K562 (cell line): ENCODE measurements at regions not wholly inside any gene's neighbourhood (a gene's known extent, or its start where the extent isn't known, plus 50 kb on each side); places are given as distances from the start of the nearest gene placed in this dataset.

Experiments used
- ATAC-seq: fragments of 200-7000 bp; cut with Tn5 transposase; 3 replicates; pipeline ENCODE4 v1.9.1; 2020; ENCODE audit warnings: moderate library complexity
- BruUV-seq: library from RNA; stranded (reverse); fragments of 400-500 nt; replicated peaks from 2 replicates; lab custom pipeline; 2021; lab: Mats Ljungman, UMichigan
- CTCF ChIA-PET: fragments of 300-600 bp; formaldehyde crosslinking; extraction: SDS; loops from one replicate; lab custom pipeline; 2021; ENCODE audit warnings: low intra/inter-chr PET ratio; lab: Yijun Ruan, JAX
- POLR2A ChIA-PET: fragments of 300-600, 350-650 bp; sonication (Branson Sonifier 250); formaldehyde crosslinking; extraction: SDS; loops from one replicate; lab custom pipeline; 2021; ENCODE audit warnings: antibody characterized with exemption, inconsistent platforms; lab: Yijun Ruan, JAX
- DNase-seq, 4 experiments: peaks; one replicate each; pipeline versions ENCODE4 v3.0.0 to v3.0.0-alpha.2; 2011 to 2018; ENCODE audit warnings: low spot score in 3 of 4, mixed read lengths in 3 of 4; ENCODE audit errors: extremely low read depth in 1 of 4
- FAIRE-seq: peaks from 2 replicates; lab custom pipeline; 2011; peaks lifted over from hg19 to GRCh38; lab: Jason Lieb, UNC
- H2AFZ ChIP-seq: 2 replicates; pipeline ENCODE4 v1.6.0; 2011; ENCODE audit warnings: low read depth, low read length, control low read depth, inconsistent platforms
- H3K27ac ChIP-seq: fragments of 200-600 bp; 3 replicates; pipeline ENCODE4 v1.8.0; 2011; ENCODE audit warnings: low read depth, mild to moderate bottlenecking, control low read depth, inconsistent platforms, low read length, moderate library complexity, mixed read lengths; ENCODE audit errors: extremely low read depth
- H3K27me3 ChIP-seq, 2 experiments: fragments of 300-600 bp in 1 of 2; 2 replicates in 1 of 2; 3 replicates in 1 of 2; pipeline versions ENCODE4 v1.6.0 to v1.8.0; 2011; ENCODE audit warnings: inconsistent platforms in 2 of 2, low read length in 2 of 2, mild to moderate bottlenecking in 1 of 2, mixed read lengths in 1 of 2, moderate library complexity in 1 of 2; ENCODE audit not compliant: control insufficient read depth in 2 of 2, insufficient read depth in 2 of 2
- H3K36me3 ChIP-seq: fragments of 300-600 bp; 3 replicates; pipeline ENCODE4 v1.8.0; 2011; ENCODE audit warnings: mild to moderate bottlenecking, low read length, inconsistent platforms; ENCODE audit not compliant: control insufficient read depth, insufficient read depth
- H3K4me1 ChIP-seq, 2 experiments: fragments of 200-600 bp in 1 of 2; replicated peaks in 1 of 2; 2 replicates in 1 of 2; 3 replicates in 1 of 2; pipeline versions ENCODE4 v1.5.1 to v1.8.0; 2011; ENCODE audit warnings: inconsistent platforms in 2 of 2, low read length in 2 of 2, mild to moderate bottlenecking in 1 of 2, mixed read lengths in 1 of 2, moderate library complexity in 1 of 2; ENCODE audit not compliant: control insufficient read depth in 2 of 2, insufficient read depth in 2 of 2
- H3K4me2 ChIP-seq: 2 replicates; pipeline ENCODE4 v1.6.1; 2011; ENCODE audit warnings: low read length, control low read depth, inconsistent platforms, mixed read lengths; ENCODE audit not compliant: insufficient read depth
- H3K4me3 ChIP-seq: fragments of 200-600 bp; sonication (generic), shearing (Covaris generic); 2 replicates; pipeline ENCODE4 v1.5.1; 2016; ENCODE audit warnings: control low read depth, inconsistent platforms
- H3K79me2 ChIP-seq: fragments of 200-600 bp; 3 replicates; pipeline ENCODE4 v1.8.0; 2011; ENCODE audit warnings: low read length, inconsistent platforms; ENCODE audit not compliant: control insufficient read depth, insufficient read depth
- H3K9ac ChIP-seq, 2 experiments: 2 replicates each; pipeline versions ENCODE4 v1.6.0 to v1.6.1; 2011; ENCODE audit warnings: low read depth in 2 of 2, low read length in 2 of 2, control low read depth in 1 of 2, inconsistent platforms in 1 of 2, mild to moderate bottlenecking in 1 of 2, mixed read lengths in 1 of 2; ENCODE audit not compliant: insufficient read depth in 1 of 2
- H3K9me1 ChIP-seq: one replicate; pipeline ENCODE4 v1.6.0; 2011; ENCODE audit warnings: inconsistent platforms, mild to moderate bottlenecking, low read length, moderate library complexity; ENCODE audit not compliant: control insufficient read depth, insufficient read depth
- H3K9me3 ChIP-seq: replicated peaks from 2 replicates; pipeline ENCODE4 v1.5.1; 2011; ENCODE audit warnings: low read depth, low read length, inconsistent platforms; ENCODE audit not compliant: control insufficient read depth, insufficient read depth
- H4K20me1 ChIP-seq: replicated peaks from 2 replicates; pipeline ENCODE4 v1.6.1; 2011; ENCODE audit warnings: low read length, inconsistent platforms, mixed read lengths; ENCODE audit not compliant: control insufficient read depth, insufficient read depth
- LCOR ChIP-seq: sonication (generic); formaldehyde crosslinking; IDR thresholded peaks from 2 replicates; pipeline ENCODE4 v1.8.0; 2022; ENCODE audit warnings: mild to moderate bottlenecking, missing genetic modification reagents
- WGBS: fragments of 100-300 bp; shearing (Covaris generic); methylation state at CpG from one replicate; pipeline ENCODE4 v1.1.6; 2016; ENCODE audit warnings: low coverage, mixed read lengths; ENCODE audit not compliant: insufficient coverage; ENCODE audit errors: missing lambda C conversion rate; 5-methylcytosine and 5-hydroxymethylcytosine counted together
- in situ Hi-C: fragments of 300-500 bp; cut with MboI; formaldehyde crosslinking; loops from 4 replicates; pipeline ENCODE4 v1.15.0; 2018; ENCODE audit warnings: inconsistent platforms, mixed read lengths
- intact Hi-C: fragments of 100-400 bp; cut with micrococcal nuclease; formaldehyde crosslinking; loops from 2 replicates; pipeline ENCODE4 v1.14.2; 2022
- TF ChIP-seq, protein P1 (sequence below): IDR thresholded peaks from 2 replicates; pipeline ENCODE4 v1.6.1; 2012; ENCODE audit warnings: low read depth, low read length, improper control_type of control experiment, borderline replicate concordance
- TF ChIP-seq, protein P2 (sequence below): fragments of 250-450 bp; sonication (Bioruptor Pico); IDR thresholded peaks from 2 replicates; pipeline ENCODE4 v1.8.0; 2021; ENCODE audit warnings: borderline replicate concordance, mild to moderate bottlenecking, moderate library complexity; ENCODE audit not compliant: poor library complexity, severe bottlenecking

DNA sequence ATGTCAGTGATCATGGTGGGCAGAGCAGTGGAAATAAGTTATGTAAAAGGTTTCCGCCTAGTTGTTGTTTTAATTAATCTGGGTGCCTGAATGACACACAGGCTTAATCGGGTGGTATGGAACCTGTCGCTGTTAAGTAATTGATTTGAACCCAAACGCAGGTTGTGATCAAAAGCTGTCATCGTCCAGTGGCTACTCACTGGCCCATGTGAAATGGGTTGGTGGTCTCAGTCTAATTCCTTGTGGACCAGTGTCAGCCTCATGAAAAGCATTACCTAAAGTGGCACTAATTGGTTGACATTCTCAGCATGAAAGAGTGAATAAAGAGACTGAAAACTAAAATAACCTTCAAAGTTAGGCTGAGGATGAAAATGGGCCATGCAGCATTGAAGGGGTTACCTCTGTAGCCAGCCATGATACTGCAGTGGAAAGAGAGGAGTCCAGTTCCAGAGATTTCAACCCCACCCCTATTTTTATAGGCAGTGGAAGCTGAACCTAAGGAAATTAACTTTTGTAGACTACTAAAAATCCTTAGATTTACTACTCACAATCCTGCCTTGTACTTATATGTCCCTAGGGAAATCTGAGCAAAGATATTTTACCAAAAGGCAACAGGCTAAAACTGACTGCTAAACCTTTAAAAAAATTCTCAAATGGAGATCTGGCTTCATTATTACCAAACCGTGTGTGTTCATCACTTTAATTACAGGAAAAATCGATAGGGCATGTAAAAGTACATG, 251.7 kb upstream of the TENM3 start:
- no peaks in the 10 kb centered on the region for H3K4me1 ChIP-seq
- H3K9me3 ChIP-seq, result no peaks in the 10 kb centered on the region
- WGBS, result 0% methylated on average over 7 of the region's 7 CpGs
- in situ Hi-C loops (no loop called here), intact Hi-C loops (no loop called here)
- ATAC-seq (no peak), FAIRE-seq (no peak), DNase-seq (no peak)
- BruUV-seq, result no TSS peak
- POLR2A ChIA-PET, result no interaction called here
- no peaks in the 10 kb centered on the region for H3K36me3 ChIP-seq
- H2AFZ ChIP-seq, result no peak overlapping the region
- H3K27ac ChIP-seq, result no peak overlapping the region
- TF ChIP-seq, protein P1, sequence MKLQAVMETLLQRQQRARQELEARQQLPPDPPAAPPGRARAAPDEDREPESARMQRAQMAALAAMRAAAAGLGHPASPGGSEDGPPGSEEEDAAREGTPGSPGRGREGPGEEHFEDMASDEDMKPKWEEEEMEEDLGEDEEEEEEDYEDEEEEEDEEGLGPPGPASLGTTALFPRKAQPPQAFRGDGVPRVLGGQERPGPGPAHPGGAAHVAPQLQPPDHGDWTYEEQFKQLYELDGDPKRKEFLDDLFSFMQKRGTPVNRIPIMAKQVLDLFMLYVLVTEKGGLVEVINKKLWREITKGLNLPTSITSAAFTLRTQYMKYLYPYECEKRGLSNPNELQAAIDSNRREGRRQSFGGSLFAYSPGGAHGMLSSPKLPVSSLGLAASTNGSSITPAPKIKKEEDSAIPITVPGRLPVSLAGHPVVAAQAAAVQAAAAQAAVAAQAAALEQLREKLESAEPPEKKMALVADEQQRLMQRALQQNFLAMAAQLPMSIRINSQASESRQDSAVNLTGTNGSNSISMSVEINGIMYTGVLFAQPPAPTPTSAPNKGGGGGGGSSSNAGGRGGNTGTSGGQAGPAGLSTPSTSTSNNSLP, result no peak
- TF ChIP-seq, protein P2, sequence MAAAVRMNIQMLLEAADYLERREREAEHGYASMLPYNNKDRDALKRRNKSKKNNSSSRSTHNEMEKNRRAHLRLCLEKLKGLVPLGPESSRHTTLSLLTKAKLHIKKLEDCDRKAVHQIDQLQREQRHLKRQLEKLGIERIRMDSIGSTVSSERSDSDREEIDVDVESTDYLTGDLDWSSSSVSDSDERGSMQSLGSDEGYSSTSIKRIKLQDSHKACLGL (CRISPR knock-in tag), result no peak
- TF ChIP-seq LCOR (CRISPR knock-in tag), result no peak
- H3K27me3 ChIP-seq, result no peaks in the 10 kb centered on the region
- H4K20me1 ChIP-seq, result no peaks in the 10 kb centered on the region
- H3K9me1 ChIP-seq, result no peaks in the 10 kb centered on the region
- H3K9ac ChIP-seq, result no peak overlapping the region
- CTCF ChIA-PET, result no interaction called here
- H3K79me2 ChIP-seq, result no peaks in the 10 kb centered on the region
- no peak overlapping the region for H3K4me2 ChIP-seq
- no peak overlapping the region for H3K4me3 ChIP-seq
